Osteoblast (primary cell): ENCODE measurements at regions not wholly inside any gene's neighbourhood (a gene's known extent, or its start where the extent isn't known, plus 50 kb on each side); places are given as distances from the start of the nearest gene placed in this dataset.
A peak's percentile ranks its signal among the peaks of the same experiment; 100 is the strongest.

Experiments
- DNase-seq: peaks from one replicate; pipeline ENCODE4 v3.0.0; 2011; ENCODE audit warnings: low spot score, mixed read lengths; ENCODE audit not compliant: insufficient read length; ENCODE audit errors: missing footprints
- H2AFZ ChIP-seq: 2 replicates; pipeline ENCODE4 v1.6.0; 2011; ENCODE audit warnings: mild to moderate bottlenecking, low read length
- H3K27ac ChIP-seq: 2 replicates; pipeline ENCODE4 v1.5.1; 2011; ENCODE audit warnings: mild to moderate bottlenecking, low read depth, low read length, moderate library complexity
- H3K27me3 ChIP-seq: 2 replicates; pipeline ENCODE4 v1.6.0; 2012; ENCODE audit warnings: mild to moderate bottlenecking, control low read depth, inconsistent platforms, low read length, moderate library complexity; ENCODE audit not compliant: insufficient read depth
- H3K36me3 ChIP-seq: 2 replicates; pipeline ENCODE4 v1.5.1; 2011; ENCODE audit warnings: mild to moderate bottlenecking, low read length, control low read depth, moderate library complexity; ENCODE audit not compliant: insufficient read depth
- H3K4me1 ChIP-seq: 2 replicates; pipeline ENCODE4 v1.5.1; 2011; ENCODE audit warnings: mild to moderate bottlenecking, low read length, control low read depth, moderate library complexity; ENCODE audit not compliant: insufficient read depth
- H3K4me2 ChIP-seq: 2 replicates; pipeline ENCODE4 v1.6.0; 2011; ENCODE audit warnings: mild to moderate bottlenecking, low read length; ENCODE audit not compliant: insufficient read depth
- H3K4me3 ChIP-seq: fragments of 200-600 bp; sonication (generic); 3 replicates; pipeline ENCODE4 v1.5.1; 2012; ENCODE audit warnings: mild to moderate bottlenecking, low read length, inconsistent platforms; ENCODE audit not compliant: insufficient read depth
- H3K79me2 ChIP-seq: 2 replicates; pipeline ENCODE4 v1.6.0; 2012; ENCODE audit warnings: mild to moderate bottlenecking, low read length, control low read depth, inconsistent platforms; ENCODE audit not compliant: insufficient read depth
- H3K9me3 ChIP-seq: 2 replicates; pipeline ENCODE4 v1.5.1; 2011; ENCODE audit warnings: low read depth, low read length, control low read depth
- H4K20me1 ChIP-seq: 2 replicates; pipeline ENCODE4 v1.6.0; 2012; ENCODE audit warnings: mild to moderate bottlenecking, low read length, control low read depth; ENCODE audit not compliant: insufficient read depth
- TF ChIP-seq, protein P1 (sequence below): IDR thresholded peaks from 2 replicates; pipeline ENCODE4 v1.5.1; 2011; ENCODE audit warnings: mild to moderate bottlenecking, low read depth, low read length, moderate library complexity; ENCODE audit errors: extremely low read depth

DNA sequence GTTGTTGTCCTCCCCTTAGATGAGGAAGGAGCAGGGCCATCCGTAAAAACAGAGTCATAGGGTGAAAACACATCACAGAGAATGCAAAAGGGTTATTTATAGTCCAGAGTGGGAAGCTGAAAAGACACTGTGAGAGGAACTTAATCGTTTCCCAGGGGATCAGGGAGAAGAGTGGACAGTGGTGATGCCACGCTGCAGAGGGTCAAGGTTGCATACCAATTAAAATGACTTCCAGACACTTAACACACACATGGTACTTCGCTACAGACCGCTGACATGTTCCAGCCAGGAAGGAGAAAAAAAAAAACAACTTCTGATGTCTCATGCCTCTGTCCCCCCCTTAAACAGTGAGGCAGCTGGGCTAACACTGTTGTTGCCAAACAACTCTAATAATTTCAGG, 713.8 kb upstream of the RBFOX1 start:
- Histone ChIP-seq H3K9me3 (peaks cover 4% of the 10 kb centered on the region), H3K27me3 (no peaks in the 10 kb centered on the region), H3K4me1 (no peaks in the 10 kb centered on the region), H3K36me3 (no peaks in the 10 kb centered on the region), H4K20me1 (no peaks in the 10 kb centered on the region), H3K79me2 (no peaks in the 10 kb centered on the region), H3K4me3 (no peak overlapping the region), H3K4me2 (no peak overlapping the region), H3K27ac (no peak overlapping the region), H2AFZ (no peak overlapping the region)
- TF ChIP-seq, protein P1, sequence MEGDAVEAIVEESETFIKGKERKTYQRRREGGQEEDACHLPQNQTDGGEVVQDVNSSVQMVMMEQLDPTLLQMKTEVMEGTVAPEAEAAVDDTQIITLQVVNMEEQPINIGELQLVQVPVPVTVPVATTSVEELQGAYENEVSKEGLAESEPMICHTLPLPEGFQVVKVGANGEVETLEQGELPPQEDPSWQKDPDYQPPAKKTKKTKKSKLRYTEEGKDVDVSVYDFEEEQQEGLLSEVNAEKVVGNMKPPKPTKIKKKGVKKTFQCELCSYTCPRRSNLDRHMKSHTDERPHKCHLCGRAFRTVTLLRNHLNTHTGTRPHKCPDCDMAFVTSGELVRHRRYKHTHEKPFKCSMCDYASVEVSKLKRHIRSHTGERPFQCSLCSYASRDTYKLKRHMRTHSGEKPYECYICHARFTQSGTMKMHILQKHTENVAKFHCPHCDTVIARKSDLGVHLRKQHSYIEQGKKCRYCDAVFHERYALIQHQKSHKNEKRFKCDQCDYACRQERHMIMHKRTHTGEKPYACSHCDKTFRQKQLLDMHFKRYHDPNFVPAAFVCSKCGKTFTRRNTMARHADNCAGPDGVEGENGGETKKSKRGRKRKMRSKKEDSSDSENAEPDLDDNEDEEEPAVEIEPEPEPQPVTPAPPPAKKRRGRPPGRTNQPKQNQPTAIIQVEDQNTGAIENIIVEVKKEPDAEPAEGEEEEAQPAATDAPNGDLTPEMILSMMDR, result no peak
- no peak for DNase-seq

DNA sequence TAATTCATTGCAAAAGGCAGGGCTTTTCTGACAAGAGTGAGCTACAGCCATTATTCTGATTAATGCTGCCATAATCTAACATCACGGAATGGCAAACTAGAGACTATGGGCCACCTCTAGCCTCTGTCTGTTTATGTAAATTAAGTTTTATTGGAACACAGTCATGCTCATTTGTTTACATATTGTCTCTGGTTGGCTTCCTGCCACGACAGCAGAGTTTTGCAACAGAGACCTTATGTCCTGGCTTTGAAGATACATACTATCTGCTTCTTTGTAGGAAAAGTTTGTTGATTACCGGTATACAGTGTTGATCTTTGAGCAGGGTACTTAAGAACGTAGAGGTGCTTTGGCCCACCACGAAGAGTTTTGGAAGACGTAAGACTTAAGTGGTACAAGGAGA, 715.9 kb upstream of the RBFOX1 start:
- no peaks in the 10 kb centered on the region for H4K20me1 ChIP-seq
- H3K27me3 ChIP-seq, result no peaks in the 10 kb centered on the region
- DNase-seq, result no peak
- H3K36me3 ChIP-seq, result no peaks in the 10 kb centered on the region
- H3K4me1 ChIP-seq, result no peaks in the 10 kb centered on the region
- no peaks in the 10 kb centered on the region for H3K79me2 ChIP-seq
- H3K4me3 ChIP-seq, result no peak overlapping the region
- H3K27ac ChIP-seq, result no peak overlapping the region
- TF ChIP-seq, protein P1, result no peak
- no peak overlapping the region for H3K4me2 ChIP-seq
- H3K9me3 ChIP-seq, result peaks cover 2% of the 10 kb centered on the region
- no peak overlapping the region for H2AFZ ChIP-seq

DNA sequence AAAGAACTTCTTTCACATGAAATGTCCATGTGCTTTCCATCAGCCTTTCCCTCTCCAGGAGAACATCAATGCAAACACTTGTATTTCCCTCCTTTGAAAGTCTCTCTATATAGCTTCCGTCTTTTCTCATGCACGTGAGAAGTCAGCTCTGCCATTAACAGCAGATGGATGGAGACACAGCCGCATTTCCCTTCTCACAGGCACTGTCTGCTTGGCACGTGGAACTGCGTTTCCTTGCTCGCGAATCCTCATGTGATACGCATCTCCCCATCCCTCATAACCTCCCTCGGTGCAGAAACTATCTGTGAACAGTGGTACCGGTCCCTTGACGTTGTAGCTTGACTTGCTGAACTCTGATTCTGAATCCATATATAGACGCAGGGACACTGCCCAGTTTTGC, 717.0 kb upstream of the RBFOX1 start:
- H3K4me2 ChIP-seq, result no peak overlapping the region
- TF ChIP-seq, protein P1, result no peak

DNA sequence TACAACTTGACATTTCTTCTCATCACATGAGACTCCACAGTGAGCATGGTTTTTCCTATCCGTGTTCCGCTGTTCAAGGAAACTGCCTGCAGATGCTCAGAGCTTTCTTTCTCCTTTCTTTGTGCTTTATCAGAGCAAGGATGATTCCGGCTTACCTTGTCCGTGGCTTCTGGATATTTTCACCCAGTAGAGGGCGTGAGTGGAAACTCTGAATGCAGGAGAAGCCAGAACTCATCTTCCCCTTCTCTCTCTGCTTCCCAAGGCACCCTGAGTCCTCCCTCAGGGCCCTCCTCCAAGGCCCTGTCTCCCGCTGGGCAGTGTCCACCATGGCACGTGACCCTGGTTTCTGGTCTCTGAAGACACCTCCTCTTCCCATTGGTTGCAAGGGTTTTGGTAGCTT, 721.1 kb upstream of the RBFOX1 start:
- H3K4me1 ChIP-seq, result no peaks in the 10 kb centered on the region
- TF ChIP-seq, protein P1, result no peak
- no peak overlapping the region for H3K4me3 ChIP-seq
- peaks cover 2% of the 10 kb centered on the region for H3K9me3 ChIP-seq
- H3K27ac ChIP-seq, result no peak overlapping the region
- DNase-seq, result no peak
- no peak overlapping the region for H3K4me2 ChIP-seq
- no peak overlapping the region for H2AFZ ChIP-seq
- H4K20me1 ChIP-seq, result no peaks in the 10 kb centered on the region
- no peaks in the 10 kb centered on the region for H3K79me2 ChIP-seq
- no peaks in the 10 kb centered on the region for H3K36me3 ChIP-seq
- no peaks in the 10 kb centered on the region for H3K27me3 ChIP-seq

More for the DNA sequence above, 717.0 kb upstream of the RBFOX1 start:
- no peak overlapping the region for H3K27ac ChIP-seq
- H3K4me1 ChIP-seq, result no peaks in the 10 kb centered on the region
- H4K20me1 ChIP-seq, result no peaks in the 10 kb centered on the region
- H3K27me3 ChIP-seq, result no peaks in the 10 kb centered on the region
- H3K36me3 ChIP-seq, result no peaks in the 10 kb centered on the region
- no peak overlapping the region for H2AFZ ChIP-seq
- no peak overlapping the region for H3K4me3 ChIP-seq
- H3K9me3 ChIP-seq, result peaks cover 2% of the 10 kb centered on the region
- H3K79me2 ChIP-seq, result no peaks in the 10 kb centered on the region
- DNase-seq, result peak; percentile 3
